ENCODE measurements at regions not wholly inside any gene's neighbourhood (a gene's known extent, or its start where the extent isn't known, plus 50 kb on each side); places are given as distances from the start of the nearest gene placed in this dataset.
A peak's percentile ranks its signal among the peaks of the same experiment; 100 is the strongest.

DNA sequence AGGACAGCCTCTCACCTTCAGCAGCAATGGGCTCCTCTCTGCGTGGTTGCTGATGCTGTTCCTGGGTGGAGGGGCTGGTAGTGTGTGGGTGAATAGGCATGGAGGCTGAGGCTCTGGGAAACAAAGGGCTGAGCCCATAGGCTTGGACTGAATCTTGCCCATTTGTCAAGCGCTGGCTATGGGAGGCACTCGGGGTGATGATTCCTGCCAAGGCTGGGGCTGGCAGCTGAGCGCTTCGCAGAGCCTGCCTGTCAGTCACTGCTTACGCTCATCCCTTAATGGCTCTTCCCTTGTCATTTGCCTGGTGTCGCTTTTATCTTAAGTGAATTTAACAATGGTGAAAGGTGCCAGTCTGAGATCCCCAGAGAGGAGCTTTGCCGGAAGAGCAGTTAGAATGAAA lies 353.3 kb downstream of the PBX1 start:
- TF ChIP-seq CTCF (IDR thresholded peaks at IDR 0.05) = no peak
- peaks cover 10% of the 10 kb centered on the region for H3K4me1 ChIP-seq
- no peaks in the 10 kb centered on the region for H3K9me3 ChIP-seq
- ATAC-seq (peak; percentile 88 to 93 (median 90)), DNase-seq (peak; percentile 11 to 52)
- no peak overlapping the region for H3K27ac ChIP-seq
- no peaks in the 10 kb centered on the region for H3K27me3 ChIP-seq (ENCODE audit: insufficient read depth in 3 of 3, low read length in 2 of 3)
- intact Hi-C loops (cut with DNase I) = loop anchor here in 1 of 2 donors (5.0 to 10.0 kb wide), 2 partner anchors 125 to 1377 kb away; no protein-coding TSS in a partner anchor
- H3K36me3 ChIP-seq (ENCODE audit: insufficient read depth in 1 of 2, low read depth in 1 of 2) = no peaks in the 10 kb centered on the region
- 28 to 53% (median 46%) methylated on average over 8 of the region's 8 CpGs for WGBS, 3 donors
- peak overlapping the region; percentile 15 for H3K4me3 ChIP-seq

DNA sequence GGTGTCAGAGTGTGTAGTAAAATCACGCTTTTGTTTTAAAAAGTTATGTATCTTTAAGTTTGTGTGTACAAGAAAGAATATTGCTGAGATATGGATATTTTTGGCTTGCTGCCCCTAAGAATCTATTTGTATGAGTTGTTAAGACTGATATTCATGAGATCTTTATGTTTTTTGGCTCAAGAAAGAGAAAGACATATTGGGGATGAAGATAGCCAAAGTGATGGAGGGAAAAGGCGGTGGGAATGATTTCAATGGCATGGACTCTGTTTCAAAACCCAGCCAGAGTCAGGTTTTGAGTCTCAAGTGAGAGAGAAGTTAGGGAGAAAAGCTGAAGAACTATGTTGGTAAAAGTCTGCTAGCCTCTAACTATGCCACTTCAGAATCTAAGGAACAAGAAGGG lies 351.7 kb downstream of the PBX1 start:
- TF ChIP-seq CTCF (IDR thresholded peaks at IDR 0.05) = no peak
- 92 to 99% (median 96%) methylated on average over 2 of the region's 2 CpGs for WGBS, 3 donors
- intact Hi-C loops (cut with DNase I) = loop anchor here in 1 of 2 donors (5.0 to 10.0 kb wide), 2 partner anchors 123 to 1376 kb away; no protein-coding TSS in a partner anchor
- no peak overlapping the region for H3K27ac ChIP-seq
- ATAC-seq = no peak
- peaks cover 10% of the 10 kb centered on the region for H3K4me1 ChIP-seq
- no peaks in the 10 kb centered on the region for H3K9me3 ChIP-seq
- DNase-seq = no peak
- H3K36me3 ChIP-seq (ENCODE audit: insufficient read depth in 1 of 2, low read depth in 1 of 2) = no peaks in the 10 kb centered on the region
- no peak overlapping the region for H3K4me3 ChIP-seq
- H3K27me3 ChIP-seq (ENCODE audit: insufficient read depth in 3 of 3, low read length in 2 of 3) = no peaks in the 10 kb centered on the region

DNA sequence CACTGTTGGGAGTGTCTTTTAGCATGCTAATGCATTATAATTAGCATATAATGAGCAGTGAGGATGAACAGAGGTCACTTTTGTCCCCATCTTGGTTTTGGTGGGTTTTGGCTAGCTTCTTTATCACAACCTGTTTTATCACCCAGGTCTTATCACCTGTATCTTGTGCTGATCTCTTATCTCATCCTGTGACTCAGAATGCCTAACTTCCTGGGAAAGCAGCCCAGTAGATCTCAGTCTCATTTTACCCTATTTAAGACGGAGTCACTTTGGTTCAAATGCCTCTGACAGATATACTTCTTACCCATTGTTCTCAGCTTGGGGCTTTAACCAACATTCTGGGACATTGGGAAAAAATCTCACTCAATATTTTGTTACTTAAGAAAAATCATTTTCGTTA lies 348.7 kb downstream of the PBX1 start:
- 40 to 65% (median 43%) methylated on average over 2 of the region's 2 CpGs for WGBS, 3 donors
- Histone ChIP-seq H3K27me3 (ENCODE audit: insufficient read depth in 3 of 3, low read length in 2 of 3) (no peaks in the 10 kb centered on the region), H3K36me3 (ENCODE audit: insufficient read depth in 1 of 2, low read depth in 1 of 2) (no peaks in the 10 kb centered on the region), H3K4me3 (no peak overlapping the region), H3K4me1 (peaks cover under 1% of the 10 kb centered on the region), H3K9me3 (no peaks in the 10 kb centered on the region), H3K27ac (no peak overlapping the region)
- ATAC-seq (no peak), DNase-seq (no peak)
- no peak for TF ChIP-seq CTCF (IDR thresholded peaks at IDR 0.05)
- intact Hi-C loops (cut with DNase I) = no loop called here

DNA sequence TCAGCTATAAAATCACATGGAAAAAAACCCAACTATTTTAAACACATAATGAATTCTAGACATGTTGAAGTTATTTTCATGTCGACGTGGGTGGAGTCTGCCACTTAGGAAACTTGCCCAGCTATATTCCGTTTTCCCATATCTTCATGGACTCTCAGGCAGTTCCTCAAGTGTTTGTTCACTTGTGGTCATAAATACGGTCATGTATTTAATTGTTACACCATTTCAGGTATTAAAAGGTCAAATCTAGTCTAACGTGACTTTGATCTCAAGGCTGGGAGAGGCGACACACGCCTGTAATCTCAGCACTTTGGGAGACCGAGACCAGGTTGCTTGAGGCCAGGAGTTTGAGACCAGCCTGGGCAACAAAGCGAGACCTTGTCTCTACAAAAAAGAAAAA lies 346.9 kb downstream of the PBX1 start:
- Histone ChIP-seq H3K9me3 (no peaks in the 10 kb centered on the region), H3K27ac (no peak overlapping the region), H3K36me3 (ENCODE audit: insufficient read depth in 1 of 2, low read depth in 1 of 2) (no peaks in the 10 kb centered on the region), H3K4me3 (no peak overlapping the region), H3K4me1 (no peaks in the 10 kb centered on the region), H3K27me3 (ENCODE audit: insufficient read depth in 3 of 3, low read length in 2 of 3) (no peaks in the 10 kb centered on the region)
- intact Hi-C loops (cut with DNase I) = no loop called here
- WGBS, 3 donors = 74 to 81% (median 78%) methylated on average over 9 of the region's 9 CpGs
- no peak for TF ChIP-seq CTCF (IDR thresholded peaks at IDR 0.05)
- no peak for DNase-seq
- no peak for ATAC-seq

- 53 to 73% (median 60%) methylated on average over 2 of the region's 2 CpGs for WGBS, 3 donors
- no peak for ATAC-seq
- no peaks in the 10 kb centered on the region for H3K27me3 ChIP-seq (ENCODE audit: insufficient read depth in 3 of 3, low read length in 2 of 3)
Measured at GRCh38 chr1:164902491-164902890, 343.5 kb downstream of the PBX1 start.

More at GRCh38 chr1:164902491-164902890, 343.5 kb downstream of the PBX1 start:
- H3K9me3 ChIP-seq = peaks cover 6% of the 10 kb centered on the region
- H3K4me1 ChIP-seq = no peaks in the 10 kb centered on the region
- H3K36me3 ChIP-seq (ENCODE audit: insufficient read depth in 1 of 2, low read depth in 1 of 2) = no peaks in the 10 kb centered on the region
- DNase-seq = no peak
- H3K27ac ChIP-seq = no peak overlapping the region
- no peak for TF ChIP-seq CTCF (IDR thresholded peaks at IDR 0.05)
- intact Hi-C loops (cut with DNase I) = no loop called here
- no peak overlapping the region for H3K4me3 ChIP-seq

Measured in psoas muscle (tissue), 7 donors.